ENCODE measurements at regions not wholly inside any gene's neighbourhood (a gene's known extent, or its start where the extent isn't known, plus 50 kb on each side); places are given as distances from the start of the nearest gene placed in this dataset.

- TF ChIP-seq POLR2A (IDR thresholded peaks at IDR 0.05; ENCODE audit: low read length) (no peak), GATA1 (IDR thresholded peaks at IDR 0.05; ENCODE audit: low read depth, low read length) (no peak)
Observed at GRCh38 chr9:13033959-13034693, 245.4 kb downstream of the MPDZ start.
